Astrocyte of the cerebellum (primary cell): ENCODE measurements at regions not wholly inside any gene's neighbourhood (a gene's known extent, or its start where the extent isn't known, plus 50 kb on each side); places are given as distances from the start of the nearest gene placed in this dataset.

ENCODE experiments used
- DNase-seq: peaks from one replicate; pipeline ENCODE4 v3.0.0-alpha.2; 2011; ENCODE audit warnings: low read depth
- H3K4me3 ChIP-seq: 2 replicates; pipeline ENCODE4 v1.5.1; 2011; ENCODE audit warnings: mild to moderate bottlenecking, low read depth, low read length, moderate library complexity
- CTCF ChIP-seq: IDR thresholded peaks from 2 replicates; pipeline ENCODE4 v1.5.1; 2012; ENCODE audit warnings: low read length, low read depth, moderate library complexity, mild to moderate bottlenecking; ENCODE audit errors: missing control alignments
- in situ Hi-C: cut with HindIII; loops from 2 replicates; pipeline ENCODE4 v1.10.0; 2017; ENCODE audit warnings: low sequenced_read_pairs

GRCh38 chr10:6847561-6847960, 267.5 kb upstream of the PRKCQ start:
- no peak for TF ChIP-seq CTCF
- H3K4me3 ChIP-seq = no peak overlapping the region
- DNase-seq = no peak
- in situ Hi-C loops = no loop called here

GRCh38 chr10:6843894-6844650, 264.0 kb upstream of the PRKCQ start:
- no peak for DNase-seq
- in situ Hi-C loops = no loop called here
- H3K4me3 ChIP-seq = no peak overlapping the region
- no peak for TF ChIP-seq CTCF

GRCh38 chr10:6843481-6843881, 263.4 kb upstream of the PRKCQ start:
- DNase-seq = no peak
- TF ChIP-seq CTCF = no peak
- H3K4me3 ChIP-seq = no peak overlapping the region
- in situ Hi-C loops = no loop called here

GRCh38 chr10:6842722-6843121, 262.6 kb upstream of the PRKCQ start:
- no peak overlapping the region for H3K4me3 ChIP-seq
- DNase-seq = no peak
- in situ Hi-C loops = no loop called here
- TF ChIP-seq CTCF = no peak

- H3K4me3 ChIP-seq = no peak overlapping the region
- no peak for TF ChIP-seq CTCF
- in situ Hi-C loops = no loop called here
- no peak for DNase-seq
Observed at GRCh38 chr10:6841761-6842160, 261.7 kb upstream of the PRKCQ start.

GRCh38 chr10:6840766-6841165, 260.7 kb upstream of the PRKCQ start:
- no peak for DNase-seq
- in situ Hi-C loops = no loop called here
- no peak for TF ChIP-seq CTCF
- no peak overlapping the region for H3K4me3 ChIP-seq

GRCh38 chr10:6840201-6840691, 260.2 kb upstream of the PRKCQ start:
- no peak for DNase-seq
- TF ChIP-seq CTCF = no peak
- no peak overlapping the region for H3K4me3 ChIP-seq
- in situ Hi-C loops = no loop called here
